PC-3 (cell line): ENCODE measurements at regions not wholly inside any gene's neighbourhood (a gene's known extent, or its start where the extent isn't known, plus 50 kb on each side); places are given as distances from the start of the nearest gene placed in this dataset.

Experiments
- ATAC-seq: fragments of 200-7000 bp; cut with Tn5 transposase; 2 replicates; pipeline ENCODE4 v1.9.1; 2020; ENCODE audit warnings: mild to moderate bottlenecking, moderate library complexity
- BruUV-seq: library from RNA; stranded (reverse); fragments of 400-500 nt; replicated peaks from 2 replicates; lab custom pipeline; 2021; lab: Mats Ljungman, UMichigan
- CTCF ChIA-PET: fragments of 300-600 bp; sonication (Branson Sonifier 250); formaldehyde crosslinking; loops from one replicate; lab custom pipeline; 2022; ENCODE audit warnings: antibody characterized with exemption; lab: Charles Lee
- POLR2A ChIA-PET: fragments of 300-600 bp; sonication (Branson Sonifier 250); formaldehyde crosslinking; loops from one replicate; lab custom pipeline; 2022; ENCODE audit warnings: antibody characterized with exemption; ENCODE audit not compliant: unreplicated experiment; lab: Charles Lee
- DNase-seq: peaks from one replicate; pipeline ENCODE4 v3.0.0-alpha.2; 2015
- H2AFZ ChIP-seq: fragments of 300-600 bp; sonication (generic); 2 replicates; pipeline ENCODE4 v1.6.0; 2016; ENCODE audit warnings: antibody characterized with exemption, low read length
- H3F3A ChIP-seq: fragments of 300-600 bp; sonication (generic); one replicate; pipeline ENCODE4 v1.6.0; 2017; ENCODE audit warnings: antibody characterized with exemption, low read length, control low read depth, mild to moderate bottlenecking; ENCODE audit not compliant: unreplicated experiment
- H3K27ac ChIP-seq: fragments of 300-600 bp; sonication (generic); 2 replicates; pipeline ENCODE4 v1.5.1; 2016; ENCODE audit warnings: mild to moderate bottlenecking, low read length
- H3K27me3 ChIP-seq: fragments of 300-600 bp; sonication (generic); 2 replicates; pipeline ENCODE4 v1.6.1; 2016; ENCODE audit warnings: low read length, mixed read lengths
- H3K36me3 ChIP-seq: fragments of 300-600 bp; sonication (generic); 2 replicates; pipeline ENCODE4 v1.6.1; 2016; ENCODE audit warnings: low read depth, mixed run types, low read length, mixed read lengths
- H3K4me1 ChIP-seq: fragments of 300-600 bp; sonication (generic); 2 replicates; pipeline ENCODE4 v1.5.1; 2016; ENCODE audit warnings: low read length; ENCODE audit not compliant: insufficient read depth
- H3K4me2 ChIP-seq: fragments of 300-600 bp; sonication (generic); 2 replicates; pipeline ENCODE4 v1.6.0; 2016; ENCODE audit warnings: low read length
- H3K4me3 ChIP-seq: fragments of 300-600 bp; sonication (generic); 2 replicates; pipeline ENCODE4 v1.5.1; 2016; ENCODE audit warnings: mild to moderate bottlenecking, low read length, mixed read lengths
- H3K79me2 ChIP-seq: fragments of 300-600 bp; sonication (generic); 2 replicates; pipeline ENCODE4 v1.6.1; 2017; ENCODE audit warnings: low read length, mixed read lengths
- H3K9ac ChIP-seq: fragments of 300-600 bp; sonication (generic); 2 replicates; pipeline ENCODE4 v1.6.0; 2016; ENCODE audit warnings: mild to moderate bottlenecking, low read length
- H3K9me2 ChIP-seq: fragments of 300-600 bp; sonication (generic); replicated peaks from 2 replicates; pipeline ENCODE4 v1.6.1; 2016; ENCODE audit warnings: mixed run types, low read length, mixed read lengths
- H3K9me3 ChIP-seq: fragments of 300-600 bp; sonication (generic); 2 replicates; pipeline ENCODE4 v1.6.1; 2016; ENCODE audit warnings: low read length, mixed read lengths
- H4K20me1 ChIP-seq: fragments of 300-600 bp; sonication (generic); 2 replicates; pipeline ENCODE4 v1.6.1; 2016; ENCODE audit warnings: low read length, mixed read lengths
- CTCF ChIP-seq: fragments of 300-600 bp; sonication (generic); conservative IDR thresholded peaks from 2 replicates; pipeline ENCODE4 v1.5.1; 2017; ENCODE audit warnings: antibody characterized with exemption, low read depth, mild to moderate bottlenecking, low read length
- EZH2 ChIP-seq: fragments of 300-600 bp; sonication (generic); IDR thresholded peaks from one replicate; pipeline ENCODE4 v1.6.1; 2017; ENCODE audit warnings: antibody characterized with exemption, mild to moderate bottlenecking, low read length; ENCODE audit not compliant: unreplicated experiment
- EZH2phosphoT487 ChIP-seq: fragments of 300-600 bp; sonication (generic); IDR thresholded peaks from 2 replicates; pipeline ENCODE4 v1.6.1; 2018; ENCODE audit warnings: mild to moderate bottlenecking, antibody characterized with exemption, low read length, borderline replicate concordance
- intact Hi-C: fragments of 100-400 bp; cut with micrococcal nuclease; formaldehyde crosslinking; loops from 2 replicates; pipeline ENCODE4 v1.9.0; 2023

- no peak overlapping the region for H3K4me3 ChIP-seq
- no peaks in the 10 kb centered on the region for H3K9me2 ChIP-seq
- CTCF ChIA-PET: no interaction called here
- no TSS peak for BruUV-seq
- H4K20me1 ChIP-seq: no peaks in the 10 kb centered on the region
- H3K9me3 ChIP-seq: no peaks in the 10 kb centered on the region
- H3K9ac ChIP-seq: no peak overlapping the region
- H3K27me3 ChIP-seq: peaks cover 27% of the 10 kb centered on the region
- no peak overlapping the region for H3K27ac ChIP-seq
- H3K36me3 ChIP-seq: no peaks in the 10 kb centered on the region
- TF ChIP-seq EZH2 (no peak), EZH2phosphoT487 (no peak), CTCF (no peak)
- H3F3A ChIP-seq: no peaks in the 10 kb centered on the region
- intact Hi-C loops: no loop called here
- no peaks in the 10 kb centered on the region for H3K4me1 ChIP-seq
- DNase-seq (no peak), ATAC-seq (no peak)
- POLR2A ChIA-PET: no interaction called here
- no peaks in the 10 kb centered on the region for H3K79me2 ChIP-seq
- no peak overlapping the region for H2AFZ ChIP-seq
- H3K4me2 ChIP-seq: no peak overlapping the region
Measured at GRCh38 chr2:204249437-204249836, 295.8 kb upstream of the PARD3B start.

- POLR2A ChIA-PET: no interaction called here
- BruUV-seq: no TSS peak
- CTCF ChIA-PET: no interaction called here
Measured at GRCh38 chr2:204250692-204251091, 294.6 kb upstream of the PARD3B start.

More at GRCh38 chr2:204250692-204251091, 294.6 kb upstream of the PARD3B start:
- H3K9me2 ChIP-seq: no peaks in the 10 kb centered on the region
- no peak overlapping the region for H3K9ac ChIP-seq
- H2AFZ ChIP-seq: no peak overlapping the region
- H3K36me3 ChIP-seq: no peaks in the 10 kb centered on the region
- peaks cover 27% of the 10 kb centered on the region for H3K27me3 ChIP-seq
- H4K20me1 ChIP-seq: no peaks in the 10 kb centered on the region
- H3F3A ChIP-seq: no peaks in the 10 kb centered on the region
- TF ChIP-seq EZH2 (no peak), EZH2phosphoT487 (no peak), CTCF (no peak)
- H3K27ac ChIP-seq: no peak overlapping the region
- H3K4me2 ChIP-seq: no peak overlapping the region
- no peak for ATAC-seq
- H3K4me1 ChIP-seq: no peaks in the 10 kb centered on the region
- no peak overlapping the region for H3K4me3 ChIP-seq
- H3K9me3 ChIP-seq: no peaks in the 10 kb centered on the region
- H3K79me2 ChIP-seq: no peaks in the 10 kb centered on the region
- DNase-seq: no peak
- intact Hi-C loops: no loop called here
